ENCODE measurements at regions not wholly inside any gene's neighbourhood (a gene's known extent, or its start where the extent isn't known, plus 50 kb on each side); places are given as distances from the start of the nearest gene placed in this dataset.
"Not testable (repeated sequence)": the region's sequence is repeated elsewhere in the genome, so short reads cannot be mapped to it uniquely, and the experiment has no call there.

DNA sequence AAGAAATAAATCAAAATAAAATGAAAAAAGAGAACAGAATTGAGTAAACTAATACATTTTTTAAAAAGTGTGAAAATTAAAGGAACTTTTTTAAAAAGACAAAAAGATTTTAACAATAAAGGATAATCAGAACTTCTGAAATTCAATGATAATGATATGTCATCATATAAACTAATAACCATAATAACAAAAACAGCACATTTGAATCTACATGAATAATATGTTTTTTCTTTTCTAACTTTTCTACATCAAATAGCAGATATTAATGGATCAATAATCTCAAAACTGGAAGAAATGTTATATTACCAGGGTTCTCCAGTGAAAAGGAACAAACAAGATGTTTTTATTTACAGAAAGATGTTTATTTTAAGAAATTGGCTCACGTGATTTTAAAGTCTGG, 903.3 kb upstream of the MIR17HG start:
- DNase-seq = no peak

- DNase-seq = no peak
These were observed 902.3 kb upstream of the MIR17HG start for GRCh38 chr13:90445179-90445578.

DNA sequence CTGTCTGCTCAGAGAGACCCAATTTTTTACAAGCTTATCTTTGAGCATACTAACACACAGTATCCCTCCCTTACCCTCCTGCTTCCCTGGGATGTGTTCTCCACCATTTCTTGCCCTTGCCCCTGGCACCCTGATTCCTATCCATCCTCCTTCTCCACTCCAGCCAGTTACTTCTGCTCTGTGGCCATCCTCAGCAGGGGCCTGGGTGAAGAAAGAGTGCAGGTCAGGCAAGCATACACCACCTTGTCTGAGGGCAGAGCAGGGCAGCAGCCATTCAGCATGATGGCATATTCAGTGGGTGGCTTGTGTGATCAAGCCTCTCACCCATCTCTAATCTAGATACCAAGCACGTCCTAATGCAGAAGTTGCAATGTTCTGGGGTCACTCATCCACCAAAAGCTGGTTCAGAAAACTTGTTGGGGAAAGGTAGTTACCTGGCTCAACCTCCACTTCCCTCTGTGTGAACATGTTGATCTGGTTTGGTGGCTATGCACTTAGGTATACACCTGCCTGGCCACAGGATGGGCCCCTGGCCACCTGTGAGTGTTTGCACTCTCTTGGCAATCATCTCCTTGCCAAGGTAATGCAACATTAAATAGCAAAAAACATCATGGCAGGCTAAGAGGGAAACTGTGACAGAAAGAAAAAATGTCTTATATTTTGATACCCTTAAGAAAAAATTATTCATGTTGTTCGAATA, 900.3 kb upstream of the MIR17HG start:
- no peak for DNase-seq

DNA sequence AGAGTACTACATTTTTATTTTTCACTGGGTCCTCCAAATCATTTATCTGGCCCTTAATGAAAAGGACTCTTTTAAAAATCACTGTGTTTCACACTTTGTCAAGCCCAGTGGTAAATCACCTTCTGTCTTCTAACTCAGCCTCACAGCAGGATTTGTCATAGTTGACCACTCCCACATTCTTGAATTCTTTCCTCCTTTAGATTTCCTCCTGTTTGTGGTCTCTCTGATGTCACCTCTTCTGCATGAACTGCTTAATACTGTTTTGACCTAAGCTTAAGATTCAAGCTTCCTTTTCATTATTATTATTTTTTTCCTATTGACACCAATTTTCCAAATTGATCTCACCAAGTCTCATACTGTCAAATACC, 899.8 kb upstream of the MIR17HG start:
- no peak for DNase-seq

DNA sequence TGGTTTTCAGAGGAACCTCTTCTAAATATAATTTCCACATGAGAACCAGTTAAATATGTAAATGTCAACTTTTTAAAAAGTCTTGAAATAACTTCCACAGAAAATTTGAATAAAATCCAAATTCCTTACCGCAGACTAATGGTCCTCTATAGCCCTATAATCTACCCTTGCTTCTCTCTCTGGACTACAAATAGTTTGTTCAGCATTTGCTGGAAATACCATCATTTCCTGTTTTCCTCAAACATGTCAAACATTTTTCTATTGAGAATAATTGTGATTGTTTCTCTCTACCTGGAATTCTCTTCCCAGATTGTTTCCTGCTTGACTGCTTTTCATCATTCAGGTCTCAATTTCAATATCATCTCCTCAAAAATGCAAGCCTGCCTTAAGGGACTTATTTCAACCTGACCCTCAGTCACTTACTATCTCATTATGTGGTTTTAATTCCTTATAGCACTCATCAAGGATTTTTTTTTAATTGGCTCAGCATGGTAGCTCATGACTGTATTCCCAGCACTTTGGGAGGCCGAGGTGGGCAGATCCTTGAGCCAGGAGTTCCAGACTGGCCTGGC, 898.9 kb upstream of the MIR17HG start:
- DNase-seq = no peak

GRCh38 chr13:90453342-90453741, 894.1 kb upstream of the MIR17HG start:
- DNase-seq = no peak

DNA sequence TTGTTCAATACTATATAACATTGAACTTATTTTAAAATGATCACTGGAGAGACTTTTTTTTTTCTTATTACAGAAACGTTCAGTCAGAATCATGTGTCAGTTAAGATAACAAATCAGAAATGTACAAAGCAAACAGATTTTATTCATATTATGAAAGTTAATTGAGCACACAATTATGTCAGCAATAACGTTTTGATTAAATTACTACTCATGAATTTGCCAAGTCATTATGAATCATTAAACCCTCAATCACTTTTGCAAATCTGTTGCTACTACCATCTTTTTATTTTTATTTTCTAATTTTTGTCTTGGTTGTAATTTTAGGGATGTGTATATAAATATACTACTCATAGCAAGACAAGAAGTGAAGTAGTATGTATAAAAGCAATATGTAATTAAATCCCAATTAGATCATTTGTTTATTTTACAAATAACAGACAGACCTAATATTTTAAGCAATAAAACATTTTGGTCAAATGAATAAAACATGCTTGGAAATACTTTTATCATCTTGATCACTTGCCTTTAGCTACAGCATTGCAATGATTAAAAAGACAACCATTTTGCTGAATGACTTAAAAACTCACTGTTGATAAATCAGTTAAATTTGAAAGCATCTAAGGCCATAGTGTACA, 893.4 kb upstream of the MIR17HG start:
- no peak for DNase-seq

DNA sequence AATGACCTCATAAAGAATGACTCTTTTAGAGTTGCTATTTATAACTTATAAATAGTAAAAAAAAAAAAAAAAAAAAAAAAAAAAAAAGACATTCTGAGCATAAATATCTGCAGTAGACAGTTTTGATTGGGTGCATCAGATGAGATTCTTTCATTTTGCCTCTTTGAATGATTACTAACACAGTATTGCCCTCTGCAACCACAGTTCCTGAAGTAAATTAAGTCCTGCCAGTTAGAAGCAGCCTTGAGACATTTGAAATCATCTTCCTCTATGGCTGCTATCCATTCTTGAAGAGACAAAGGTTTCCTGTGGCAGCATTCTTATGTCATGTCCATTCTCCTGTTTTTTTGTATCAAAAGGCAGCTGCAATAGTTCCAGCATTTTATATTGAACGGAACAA, 892.4 kb upstream of the MIR17HG start:
- no peak for DNase-seq

GRCh38 chr13:90455823-90456222, 891.7 kb upstream of the MIR17HG start:
- DNase-seq = no peak

DNA sequence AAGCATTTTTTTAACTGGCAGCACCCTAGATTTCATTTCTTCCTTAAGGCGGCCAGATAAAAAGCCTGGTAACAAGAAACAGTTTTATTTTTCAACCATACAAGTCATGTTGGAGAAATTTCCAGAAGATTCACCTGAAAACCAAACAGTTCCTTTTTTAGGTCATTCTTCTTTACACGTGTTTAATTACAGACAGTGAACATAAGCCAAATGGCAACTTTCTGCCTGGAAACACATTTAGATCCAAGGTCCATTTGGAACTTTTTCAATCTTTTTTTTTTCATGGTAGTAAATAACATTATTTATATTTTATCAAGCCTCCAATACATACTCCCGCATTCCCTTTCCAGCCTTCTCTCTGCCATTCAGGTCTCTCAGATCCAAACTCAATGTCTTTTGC, 886.1 kb upstream of the MIR17HG start:
- no peak for DNase-seq

DNA sequence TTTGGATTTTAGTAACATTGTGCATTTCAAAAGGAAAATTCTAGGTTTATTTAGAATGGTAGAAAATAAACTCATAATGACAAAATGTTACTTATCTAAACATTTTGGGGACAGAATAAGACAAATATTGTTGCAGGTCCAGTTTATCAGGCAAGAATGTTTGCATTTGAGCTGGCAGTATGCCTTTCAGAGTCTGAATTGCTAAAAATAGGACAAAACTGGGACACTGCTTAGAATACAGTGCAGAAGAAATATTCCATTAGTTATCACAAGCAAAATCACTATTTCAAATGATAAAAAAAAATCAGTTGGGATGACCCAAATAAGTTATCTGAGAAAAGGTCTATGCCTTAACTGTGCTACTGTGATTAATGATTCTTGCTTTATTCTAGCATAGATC, 870.3 kb upstream of the MIR17HG start:
- no peak for DNase-seq

- no peak for DNase-seq
These were observed 863.6 kb upstream of the MIR17HG start for GRCh38 chr13:90483906-90484305.

DNA sequence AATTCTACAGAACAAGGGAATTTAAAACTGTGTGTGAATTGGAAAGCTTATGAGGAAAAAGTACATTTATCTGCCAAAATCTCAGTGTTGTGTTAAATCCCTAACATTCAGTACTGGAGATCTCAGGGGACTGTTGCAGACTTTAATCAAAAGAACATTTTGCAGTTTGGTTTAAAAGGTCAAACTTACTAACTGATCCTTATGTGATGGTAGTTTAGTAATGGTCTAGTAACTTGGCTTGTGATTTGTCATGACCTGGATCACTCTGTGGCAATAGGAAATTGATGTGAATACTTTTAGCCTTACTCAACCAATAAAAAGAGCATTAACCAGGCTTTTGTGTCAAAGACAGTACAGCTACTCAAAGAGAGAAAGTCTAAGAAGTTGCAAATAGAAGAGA, 862.1 kb upstream of the MIR17HG start:
- no peak for DNase-seq

DNA sequence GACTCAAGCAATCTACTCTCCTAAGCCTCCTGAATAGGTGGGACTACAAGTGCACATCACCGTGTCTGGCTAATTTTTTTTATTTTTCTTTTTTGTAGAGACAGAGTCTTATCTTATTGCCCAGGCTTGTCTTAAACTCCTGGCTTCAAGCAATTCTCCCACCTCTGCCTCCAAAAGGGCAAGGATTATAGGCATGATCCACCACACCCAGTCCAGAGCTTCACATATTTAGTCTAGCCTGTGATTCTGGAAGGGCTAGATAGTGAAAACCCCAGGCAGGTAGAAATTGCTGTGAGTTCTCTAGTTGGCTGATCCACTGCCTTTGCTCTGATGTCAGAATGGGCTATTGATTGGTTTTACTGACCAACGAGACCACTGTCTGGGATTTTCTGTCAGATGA, 854.6 kb upstream of the MIR17HG start:
- no peak for DNase-seq

DNA sequence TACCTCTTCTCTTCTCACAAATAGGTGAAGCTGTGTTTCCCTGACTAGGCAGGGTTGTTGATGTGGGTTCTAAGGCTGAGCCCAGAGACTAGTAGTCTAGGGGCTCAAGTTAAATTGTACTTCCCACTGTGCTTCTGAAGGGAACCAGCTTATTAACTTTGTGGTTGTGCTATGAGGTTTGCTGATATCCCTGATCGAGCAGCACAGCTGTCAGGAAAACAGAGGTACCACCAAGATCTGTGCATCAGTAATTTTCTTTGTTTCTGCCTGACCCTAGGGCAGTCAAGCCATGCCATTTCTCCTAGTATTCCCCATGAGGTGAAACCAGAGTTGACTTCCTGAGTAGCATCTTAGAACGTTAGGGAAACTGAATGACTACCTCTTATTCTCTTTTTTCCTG, 853.8 kb upstream of the MIR17HG start:
- no peak for DNase-seq

GRCh38 chr13:90494849-90495248, 852.6 kb upstream of the MIR17HG start:
- not testable (repeated sequence) for DNase-seq

DNA sequence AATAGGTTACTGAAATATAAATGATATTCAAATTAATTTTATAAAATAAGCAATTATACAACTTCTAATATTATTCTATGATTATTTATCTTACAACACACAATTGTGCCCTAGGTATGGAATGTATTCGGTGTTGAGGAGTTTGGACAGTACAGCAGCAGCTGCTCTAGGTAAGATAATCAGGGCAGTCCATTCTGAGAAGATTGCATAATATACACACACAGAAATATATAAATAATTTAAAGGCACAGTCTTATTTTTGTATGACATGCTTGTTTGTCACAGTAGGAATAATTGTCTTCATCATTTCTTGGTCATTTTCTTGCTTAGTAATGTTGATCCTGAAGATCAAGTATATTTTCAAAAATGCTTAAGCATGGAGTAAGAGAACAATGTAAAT, 849.4 kb upstream of the MIR17HG start:
- no peak for DNase-seq

DNA sequence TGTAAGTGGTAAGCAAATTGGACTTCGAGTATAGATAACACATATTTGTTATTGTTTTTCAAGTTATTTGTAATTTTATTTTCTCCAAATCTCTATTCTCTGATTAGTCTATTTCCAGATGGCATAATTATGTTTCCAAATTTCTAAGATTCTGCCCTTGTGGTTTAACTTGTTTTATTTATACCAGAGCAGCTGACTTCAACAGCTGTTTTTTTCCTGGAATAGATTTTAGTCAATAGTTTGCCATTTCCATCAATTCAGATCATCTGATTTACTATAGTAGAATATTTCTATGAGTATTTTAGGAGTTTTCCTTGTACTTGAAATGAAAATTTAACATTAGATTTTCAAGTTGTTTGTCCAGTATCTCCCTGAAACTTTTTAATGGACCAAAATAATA, 848.7 kb upstream of the MIR17HG start:
- DNase-seq = no peak

- DNase-seq = no peak
These were observed 846.9 kb upstream of the MIR17HG start for GRCh38 chr13:90500569-90500968.

- no peak for DNase-seq
These were observed 845.3 kb upstream of the MIR17HG start for GRCh38 chr13:90502153-90502552.

DNA sequence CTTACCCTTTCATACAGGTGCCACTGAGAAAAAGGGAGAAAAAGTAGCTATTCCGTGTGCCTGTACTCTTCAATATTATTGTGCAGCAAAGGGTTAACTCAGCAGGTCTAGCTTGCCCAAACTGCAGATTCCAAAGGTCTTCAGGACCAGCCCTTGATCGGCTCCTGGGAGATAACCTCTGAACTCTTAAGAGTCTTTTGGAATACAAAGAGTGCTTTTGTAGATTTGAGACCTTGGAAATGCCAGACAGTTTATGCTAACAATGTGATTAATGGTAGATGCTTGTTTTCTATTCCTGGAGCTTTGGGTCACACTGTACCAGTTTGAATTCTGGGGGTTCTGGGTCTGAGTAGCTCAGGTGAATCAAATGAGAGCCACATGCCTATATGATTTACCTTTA, 844.7 kb upstream of the MIR17HG start:
- DNase-seq = no peak

GRCh38 chr13:90510319-90510718, 837.2 kb upstream of the MIR17HG start:
- no peak for DNase-seq

DNA sequence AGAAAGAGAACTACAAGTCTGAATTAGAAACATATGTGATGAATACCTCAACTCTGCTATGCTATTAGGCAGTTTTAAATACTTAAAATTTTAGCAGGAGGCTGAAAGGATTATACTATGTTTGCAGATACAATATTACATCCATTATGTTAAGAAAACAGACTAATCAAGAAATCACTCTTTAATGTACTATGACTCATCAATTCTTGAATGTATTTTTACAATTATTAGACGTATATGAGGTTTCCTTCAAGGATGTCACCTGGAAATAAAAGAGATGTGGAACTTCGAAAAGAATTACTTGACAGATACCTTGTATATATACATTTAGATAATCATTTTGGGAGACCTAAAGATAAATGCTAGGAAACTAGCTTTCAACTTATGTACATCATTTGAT, 835.6 kb upstream of the MIR17HG start:
- no peak for DNase-seq

DNA sequence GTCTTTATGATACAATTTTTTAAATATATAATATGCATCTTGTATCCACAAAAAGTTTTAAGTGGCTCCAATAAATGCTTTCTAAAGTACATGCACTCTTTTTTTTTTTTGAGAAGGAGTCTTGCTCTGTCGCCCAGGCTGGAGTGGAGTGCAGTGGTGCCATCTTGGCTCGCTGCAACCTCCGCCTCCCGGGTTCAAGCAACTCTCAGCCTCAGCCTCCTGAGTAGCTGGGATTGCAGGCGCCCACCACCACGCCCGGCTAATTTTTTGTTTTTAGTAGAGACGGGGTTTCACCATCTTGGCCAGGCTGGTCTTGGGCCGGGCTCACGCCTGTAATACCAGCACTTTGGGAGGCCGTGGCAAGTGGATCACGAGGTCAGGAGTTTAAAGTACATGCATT, 832.8 kb upstream of the MIR17HG start:
- DNase-seq = not testable (repeated sequence)

GRCh38 chr13:90518417-90518816, 829.1 kb upstream of the MIR17HG start:
- DNase-seq = no peak

Data from hippocampal formation (tissue), 2 donors.